IMR-90 (cell line): ENCODE measurements at regions not wholly inside any gene's neighbourhood (a gene's known extent, or its start where the extent isn't known, plus 50 kb on each side); places are given as distances from the start of the nearest gene placed in this dataset.

ENCODE experiments used
- ATAC-seq: fragments of 200-7000 bp; cut with Tn5 transposase; 2 replicates; pipeline ENCODE4 v1.9.1; 2020; ENCODE audit warnings: low read depth, mild to moderate bottlenecking, moderate library complexity
- BruUV-seq: library from RNA; stranded (reverse); fragments of 400-500 nt; replicated peaks from 2 replicates; lab custom pipeline; 2021; lab: Mats Ljungman, UMichigan
- CTCF ChIA-PET: fragments of 300-600 bp; formaldehyde crosslinking; extraction: SDS; loops from one replicate; lab custom pipeline; 2021; ENCODE audit warnings: antibody characterized with exemption; lab: Yijun Ruan, JAX
- POLR2A ChIA-PET: fragments of 300-600 bp; sonication (Branson Sonifier 250); formaldehyde crosslinking; loops from one replicate; lab custom pipeline; 2022; ENCODE audit warnings: antibody characterized with exemption; ENCODE audit not compliant: unreplicated experiment; lab: Charles Lee
- DNase-seq: peaks from one replicate; pipeline ENCODE4 v3.0.0; 2013
- H2AFZ ChIP-seq: replicated peaks from 2 replicates; pipeline ENCODE3; 2013; ENCODE audit warnings: low read length, mild to moderate bottlenecking; ENCODE audit not compliant: poor library complexity
- H2AK5ac ChIP-seq: 2 replicates; pipeline ENCODE4 v1.6.1; 2013; ENCODE audit warnings: low read depth, low read length, inconsistent platforms
- H2AK9ac ChIP-seq: replicated peaks from 2 replicates; pipeline ENCODE3; 2013; ENCODE audit warnings: mild to moderate bottlenecking, low read depth, low read length, moderate library complexity; ENCODE audit not compliant: poor library complexity
- H2BK120ac ChIP-seq: 2 replicates; pipeline ENCODE4 v1.6.1; 2013; ENCODE audit warnings: low read depth, low read length, inconsistent platforms
- H2BK15ac ChIP-seq: 3 replicates; pipeline ENCODE4 v1.6.1; 2013; ENCODE audit warnings: low read depth, low read length, inconsistent platforms
- H2BK20ac ChIP-seq: 2 replicates; pipeline ENCODE4 v1.6.1; 2013; ENCODE audit warnings: low read depth, mild to moderate bottlenecking, inconsistent platforms, low read length, moderate library complexity
- H2BK5ac ChIP-seq: 2 replicates; pipeline ENCODE4 v1.6.1; 2013; ENCODE audit warnings: mild to moderate bottlenecking, low read depth, low read length, inconsistent platforms; ENCODE audit not compliant: poor library complexity, severe bottlenecking
- H3K14ac ChIP-seq: replicated peaks from 2 replicates; pipeline ENCODE4 v1.6.1; 2013; ENCODE audit warnings: low read depth, low read length, inconsistent platforms
- H3K18ac ChIP-seq: 2 replicates; pipeline ENCODE4 v1.6.1; 2013; ENCODE audit warnings: low read depth, low read length, control low read depth
- H3K23ac ChIP-seq: 2 replicates; pipeline ENCODE4 v1.6.1; 2013; ENCODE audit warnings: low read depth, low read length, inconsistent platforms
- H3K27ac ChIP-seq: 2 replicates; pipeline ENCODE4 v1.5.1; 2013; ENCODE audit warnings: mild to moderate bottlenecking, control low read depth, low read length; ENCODE audit not compliant: insufficient read depth
- H3K27me3 ChIP-seq: 2 replicates; pipeline ENCODE4 v1.6.1; 2013; ENCODE audit warnings: low read length; ENCODE audit not compliant: control insufficient read depth, insufficient read depth
- H3K36me3 ChIP-seq: 2 replicates; pipeline ENCODE4 v1.6.1; 2013; ENCODE audit warnings: low read length, mixed read lengths; ENCODE audit not compliant: control insufficient read depth, insufficient read depth
- H3K4ac ChIP-seq: 2 replicates; pipeline ENCODE4 v1.6.1; 2013; ENCODE audit warnings: low read depth, low read length, inconsistent platforms
- H3K4me1 ChIP-seq: 2 replicates; pipeline ENCODE4 v1.6.1; 2013; ENCODE audit warnings: low read length, mixed read lengths; ENCODE audit not compliant: control insufficient read depth, insufficient read depth
- H3K4me2 ChIP-seq: 2 replicates; pipeline ENCODE4 v1.6.1; 2013; ENCODE audit warnings: low read depth, mild to moderate bottlenecking, control low read depth, low read length, moderate library complexity
- H3K4me3 ChIP-seq: 2 replicates; pipeline ENCODE4 v1.5.1; 2013; ENCODE audit warnings: low read depth, mild to moderate bottlenecking, control low read depth, low read length, moderate library complexity; ENCODE audit not compliant: insufficient read depth
- H3K56ac ChIP-seq: 2 replicates; pipeline ENCODE4 v1.6.1; 2013; ENCODE audit warnings: low read length, inconsistent platforms; ENCODE audit not compliant: insufficient read depth; ENCODE audit errors: extremely low read depth
- H3K79me1 ChIP-seq, 2 experiments: 2 replicates each; pipeline ENCODE4 v1.6.1; 2013; ENCODE audit warnings: low read length in 2 of 2, inconsistent platforms in 1 of 2, low read depth in 1 of 2
- H3K9ac ChIP-seq: 2 replicates; pipeline ENCODE4 v1.6.1; 2013; ENCODE audit warnings: low read depth, low read length, control low read depth
- H3K9me1 ChIP-seq: 2 replicates; pipeline ENCODE4 v1.6.1; 2013; ENCODE audit warnings: low read length, inconsistent platforms; ENCODE audit not compliant: insufficient read depth
- H3K9me3 ChIP-seq: 2 replicates; pipeline ENCODE4 v1.6.1; 2013; ENCODE audit warnings: low read length; ENCODE audit not compliant: control insufficient read depth, insufficient read depth
- H4K20me1 ChIP-seq: 2 replicates; pipeline ENCODE4 v1.6.1; 2013; ENCODE audit warnings: low read length, inconsistent platforms; ENCODE audit not compliant: insufficient read depth
- H4K5ac ChIP-seq: 2 replicates; pipeline ENCODE4 v1.6.1; 2013; ENCODE audit warnings: mild to moderate bottlenecking, low read depth, low read length, control low read depth
- H4K8ac ChIP-seq, 2 experiments: 2 replicates each; pipeline ENCODE4 v1.6.1; 2013; ENCODE audit warnings: low read depth in 2 of 2, low read length in 2 of 2, control low read depth in 1 of 2, inconsistent platforms in 1 of 2
- H4K91ac ChIP-seq: 2 replicates; pipeline ENCODE4 v1.6.1; 2013; ENCODE audit warnings: low read depth, low read length, inconsistent platforms; ENCODE audit not compliant: insufficient read depth
- POLR2A ChIP-seq: IDR thresholded peaks from 2 replicates; pipeline ENCODE4 v1.6.1; 2012; ENCODE audit warnings: mild to moderate bottlenecking, low read depth, low read length
- USF2 ChIP-seq: fragments of 150-350 bp; IDR thresholded peaks from 2 replicates; pipeline ENCODE4 v1.6.1; 2017; ENCODE audit warnings: mild to moderate bottlenecking, antibody characterized with exemption, low read length, low read depth
- WGBS, 2 experiments: methylation state at CpG; one replicate each; pipeline versions ENCODE4 v1.1.5 to v1.1.7; 2013; ENCODE audit warnings: missing lambda C conversion rate in 2 of 2; ENCODE audit not compliant: insufficient read length in 1 of 2; ENCODE audit errors: extremely low coverage in 2 of 2; 5-methylcytosine and 5-hydroxymethylcytosine counted together
- dilution Hi-C: fragments of 300-500 bp; cut with HindIII; formaldehyde crosslinking; loops from one replicate; pipeline ENCODE4 v1.14.3; 2018; ENCODE audit warnings: low sequenced_read_pairs; ENCODE audit not compliant: unreplicated experiment
- in situ Hi-C: fragments of 300-500 bp; cut with MboI; formaldehyde crosslinking; loops from 3 replicates; pipeline ENCODE4 v1.14.3; 2019; ENCODE audit warnings: low sequenced_read_pairs, inconsistent platforms, mixed read lengths
- intact Hi-C: fragments of 100-400 bp; cut with micrococcal nuclease; formaldehyde crosslinking; loops from 2 replicates; pipeline ENCODE4 v1.10.0; 2022

- BruUV-seq: no TSS peak
- Histone ChIP-seq H3K4me3 (no peak overlapping the region), H3K18ac (no peak overlapping the region), H2AFZ (no peak overlapping the region), H2AK9ac (no peak overlapping the region), H3K9ac (no peak overlapping the region), H4K5ac (no peak overlapping the region), H3K9me1 (no peaks in the 10 kb centered on the region), H3K4me2 (no peak overlapping the region), H3K14ac (no peak overlapping the region), H3K56ac (no peak overlapping the region), H2BK5ac (no peak overlapping the region), H4K91ac (no peak overlapping the region), H3K23ac (no peak overlapping the region), H3K36me3 (no peaks in the 10 kb centered on the region), H4K8ac (no peak overlapping the region), H2BK120ac (no peak overlapping the region), H3K27me3 (no peaks in the 10 kb centered on the region), H3K4me1 (no peaks in the 10 kb centered on the region), H3K27ac (no peak overlapping the region), H2AK5ac (no peak overlapping the region), H3K4ac (no peak overlapping the region), H4K20me1 (no peaks in the 10 kb centered on the region), H3K9me3 (peaks cover 2% of the 10 kb centered on the region; the same call in 1 of the 2 replicates), H2BK20ac (no peak overlapping the region), H2BK15ac (no peak overlapping the region), H3K79me1 (no peaks in the 10 kb centered on the region)
- no CpG with 5 or more reads among the region's 2 CpGs for WGBS, 2 experiments
- no peak for DNase-seq
- dilution Hi-C loops: no loop called here
- ChIA-PET CTCF (no interaction called here), POLR2A (no interaction called here)
- in situ Hi-C loops: no loop called here
- TF ChIP-seq USF2 (no peak), POLR2A (no peak)
- intact Hi-C loops: no loop called here
- ATAC-seq: no peak
Observed at GRCh38 chr10:55287346-55287745, 486.3 kb upstream of the PCDH15 start.
